ENCODE measurements at regions not wholly inside any gene's neighbourhood (a gene's known extent, or its start where the extent isn't known, plus 50 kb on each side); places are given as distances from the start of the nearest gene placed in this dataset.
"Not testable (repeated sequence)": the region's sequence is repeated elsewhere in the genome, so short reads cannot be mapped to it uniquely, and the experiment has no call there.

GRCh38 chr5:152659470-152659869 is 254.4 kb upstream of the NMUR2 start:
- DNase-seq; in situ Hi-C loops (cut with HindIII; ENCODE audit: low pct_ligation_motif_present, low pct_unique_long_range_greater_than_20kb, low sequenced_read_pairs): not testable (repeated sequence)

- in situ Hi-C loops (cut with HindIII; ENCODE audit: low pct_ligation_motif_present, low pct_unique_long_range_greater_than_20kb, low sequenced_read_pairs): no loop called here
- DNase-seq: no peak
Measured at GRCh38 chr5:152673601-152674000, 268.5 kb upstream of the NMUR2 start.

GRCh38 chr5:152674403-152674802 is 269.3 kb upstream of the NMUR2 start:
- in situ Hi-C loops (cut with HindIII; ENCODE audit: low pct_ligation_motif_present, low pct_unique_long_range_greater_than_20kb, low sequenced_read_pairs): no loop called here
- DNase-seq: no peak

- DNase-seq: no peak
- in situ Hi-C loops (cut with HindIII; ENCODE audit: low pct_ligation_motif_present, low pct_unique_long_range_greater_than_20kb, low sequenced_read_pairs): no loop called here
Measured at GRCh38 chr5:152676196-152676595, 271.1 kb upstream of the NMUR2 start.

- no peak for DNase-seq
- in situ Hi-C loops (cut with HindIII; ENCODE audit: low pct_ligation_motif_present, low pct_unique_long_range_greater_than_20kb, low sequenced_read_pairs): no loop called here
Measured at GRCh38 chr5:152683205-152683604, 278.1 kb upstream of the NMUR2 start.

- in situ Hi-C loops (cut with HindIII; ENCODE audit: low pct_ligation_motif_present, low pct_unique_long_range_greater_than_20kb, low sequenced_read_pairs): no loop called here
- no peak for DNase-seq
Measured at GRCh38 chr5:152686931-152687330, 281.9 kb upstream of the NMUR2 start.

GRCh38 chr5:152688561-152689249 is 283.6 kb upstream of the NMUR2 start:
- in situ Hi-C loops (cut with HindIII; ENCODE audit: low pct_ligation_motif_present, low pct_unique_long_range_greater_than_20kb, low sequenced_read_pairs): no loop called here
- DNase-seq: peak; percentile 91

- in situ Hi-C loops (cut with HindIII; ENCODE audit: low pct_ligation_motif_present, low pct_unique_long_range_greater_than_20kb, low sequenced_read_pairs): no loop called here
- DNase-seq: peak; percentile 44
Measured at GRCh38 chr5:152689250-152689711, 284.2 kb upstream of the NMUR2 start.

GRCh38 chr5:152694231-152694630 is 289.2 kb upstream of the NMUR2 start:
- no peak for DNase-seq
- in situ Hi-C loops (cut with HindIII; ENCODE audit: low pct_ligation_motif_present, low pct_unique_long_range_greater_than_20kb, low sequenced_read_pairs): no loop called here

- in situ Hi-C loops (cut with HindIII; ENCODE audit: low pct_ligation_motif_present, low pct_unique_long_range_greater_than_20kb, low sequenced_read_pairs): no loop called here
- no peak for DNase-seq
Measured at GRCh38 chr5:152701305-152701949, 296.3 kb upstream of the NMUR2 start.

GRCh38 chr5:152704286-152704685 is 299.2 kb upstream of the NMUR2 start:
- DNase-seq: no peak
- in situ Hi-C loops (cut with HindIII; ENCODE audit: low pct_ligation_motif_present, low pct_unique_long_range_greater_than_20kb, low sequenced_read_pairs): no loop called here

GRCh38 chr5:152711801-152712388 is 306.8 kb upstream of the NMUR2 start:
- DNase-seq: no peak
- in situ Hi-C loops (cut with HindIII; ENCODE audit: low pct_ligation_motif_present, low pct_unique_long_range_greater_than_20kb, low sequenced_read_pairs): no loop called here

GRCh38 chr5:152717393-152717792 is 312.3 kb upstream of the NMUR2 start:
- no peak for DNase-seq
- in situ Hi-C loops (cut with HindIII; ENCODE audit: low pct_ligation_motif_present, low pct_unique_long_range_greater_than_20kb, low sequenced_read_pairs): no loop called here

- in situ Hi-C loops (cut with HindIII; ENCODE audit: low pct_ligation_motif_present, low pct_unique_long_range_greater_than_20kb, low sequenced_read_pairs): no loop called here
- DNase-seq: no peak
Measured at GRCh38 chr5:152723482-152723881, 318.4 kb upstream of the NMUR2 start.

- in situ Hi-C loops (cut with HindIII; ENCODE audit: low pct_ligation_motif_present, low pct_unique_long_range_greater_than_20kb, low sequenced_read_pairs): no loop called here
Measured at GRCh38 chr5:152730176-152730575, 325.1 kb upstream of the NMUR2 start.

GRCh38 chr5:152736906-152737305 is 331.8 kb upstream of the NMUR2 start:
- no peak for DNase-seq
- in situ Hi-C loops (cut with HindIII; ENCODE audit: low pct_ligation_motif_present, low pct_unique_long_range_greater_than_20kb, low sequenced_read_pairs): no loop called here

More at GRCh38 chr5:152730176-152730575, 325.1 kb upstream of the NMUR2 start:
- no peak for DNase-seq

GRCh38 chr5:152739916-152740315 is 334.8 kb upstream of the NMUR2 start:
- DNase-seq: no peak
- in situ Hi-C loops (cut with HindIII; ENCODE audit: low pct_ligation_motif_present, low pct_unique_long_range_greater_than_20kb, low sequenced_read_pairs): no loop called here

- in situ Hi-C loops (cut with HindIII; ENCODE audit: low pct_ligation_motif_present, low pct_unique_long_range_greater_than_20kb, low sequenced_read_pairs); DNase-seq: not testable (repeated sequence)
Measured at GRCh38 chr5:152741126-152741525, 336.0 kb upstream of the NMUR2 start.

GRCh38 chr5:152787709-152788217 is 382.7 kb upstream of the NMUR2 start:
- DNase-seq; in situ Hi-C loops (cut with HindIII; ENCODE audit: low pct_ligation_motif_present, low pct_unique_long_range_greater_than_20kb, low sequenced_read_pairs): not testable (repeated sequence)
